ENCODE measurements at regions not wholly inside any gene's neighbourhood (a gene's known extent, or its start where the extent isn't known, plus 50 kb on each side); places are given as distances from the start of the nearest gene placed in this dataset.

GRCh38 chr18:64488698-64489097, 339.8 kb upstream of the LINC00305 start:
- H3K4me2 ChIP-seq (ENCODE audit: low read length) = no peak overlapping the region
- H3K9me3 ChIP-seq (ENCODE audit: low read length) = no peaks in the 10 kb centered on the region
- H3K36me3 ChIP-seq (ENCODE audit: insufficient read depth, low read length) = no peaks in the 10 kb centered on the region
- H3K79me2 ChIP-seq (replicated peaks; ENCODE audit: insufficient read depth, low read length) = no peaks in the 10 kb centered on the region
- no peak overlapping the region for H3K9ac ChIP-seq (ENCODE audit: low read length)
- no peaks in the 10 kb centered on the region for H4K20me1 ChIP-seq (ENCODE audit: insufficient read depth)
- TF ChIP-seq POLR2AphosphoS5 (IDR thresholded peaks at IDR 0.05) (no peak), EZH2 (IDR thresholded peaks at IDR 0.05; ENCODE audit: borderline replicate concordance, insufficient read depth, low read length, poor library complexity, severe bottlenecking) (no peak), SMC3 (conservative IDR thresholded peaks at IDR 0.05; ENCODE audit: poor library complexity) (no peak), EP300 (conservative IDR thresholded peaks at IDR 0.05; ENCODE audit: poor library complexity, severe bottlenecking) (no peak), RAD21 (conservative IDR thresholded peaks at IDR 0.05) (no peak), TAF1 (IDR thresholded peaks at IDR 0.05; ENCODE audit: low read depth) (no peak), MXI1 (conservative IDR thresholded peaks at IDR 0.05; ENCODE audit: poor library complexity, severe bottlenecking) (no peak)
- TF ChIP-seq, protein P1, sequence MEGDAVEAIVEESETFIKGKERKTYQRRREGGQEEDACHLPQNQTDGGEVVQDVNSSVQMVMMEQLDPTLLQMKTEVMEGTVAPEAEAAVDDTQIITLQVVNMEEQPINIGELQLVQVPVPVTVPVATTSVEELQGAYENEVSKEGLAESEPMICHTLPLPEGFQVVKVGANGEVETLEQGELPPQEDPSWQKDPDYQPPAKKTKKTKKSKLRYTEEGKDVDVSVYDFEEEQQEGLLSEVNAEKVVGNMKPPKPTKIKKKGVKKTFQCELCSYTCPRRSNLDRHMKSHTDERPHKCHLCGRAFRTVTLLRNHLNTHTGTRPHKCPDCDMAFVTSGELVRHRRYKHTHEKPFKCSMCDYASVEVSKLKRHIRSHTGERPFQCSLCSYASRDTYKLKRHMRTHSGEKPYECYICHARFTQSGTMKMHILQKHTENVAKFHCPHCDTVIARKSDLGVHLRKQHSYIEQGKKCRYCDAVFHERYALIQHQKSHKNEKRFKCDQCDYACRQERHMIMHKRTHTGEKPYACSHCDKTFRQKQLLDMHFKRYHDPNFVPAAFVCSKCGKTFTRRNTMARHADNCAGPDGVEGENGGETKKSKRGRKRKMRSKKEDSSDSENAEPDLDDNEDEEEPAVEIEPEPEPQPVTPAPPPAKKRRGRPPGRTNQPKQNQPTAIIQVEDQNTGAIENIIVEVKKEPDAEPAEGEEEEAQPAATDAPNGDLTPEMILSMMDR (IDR thresholded peaks at IDR 0.05; ENCODE audit: poor library complexity, severe bottlenecking) = no peak
- TF ChIP-seq, protein P2, sequence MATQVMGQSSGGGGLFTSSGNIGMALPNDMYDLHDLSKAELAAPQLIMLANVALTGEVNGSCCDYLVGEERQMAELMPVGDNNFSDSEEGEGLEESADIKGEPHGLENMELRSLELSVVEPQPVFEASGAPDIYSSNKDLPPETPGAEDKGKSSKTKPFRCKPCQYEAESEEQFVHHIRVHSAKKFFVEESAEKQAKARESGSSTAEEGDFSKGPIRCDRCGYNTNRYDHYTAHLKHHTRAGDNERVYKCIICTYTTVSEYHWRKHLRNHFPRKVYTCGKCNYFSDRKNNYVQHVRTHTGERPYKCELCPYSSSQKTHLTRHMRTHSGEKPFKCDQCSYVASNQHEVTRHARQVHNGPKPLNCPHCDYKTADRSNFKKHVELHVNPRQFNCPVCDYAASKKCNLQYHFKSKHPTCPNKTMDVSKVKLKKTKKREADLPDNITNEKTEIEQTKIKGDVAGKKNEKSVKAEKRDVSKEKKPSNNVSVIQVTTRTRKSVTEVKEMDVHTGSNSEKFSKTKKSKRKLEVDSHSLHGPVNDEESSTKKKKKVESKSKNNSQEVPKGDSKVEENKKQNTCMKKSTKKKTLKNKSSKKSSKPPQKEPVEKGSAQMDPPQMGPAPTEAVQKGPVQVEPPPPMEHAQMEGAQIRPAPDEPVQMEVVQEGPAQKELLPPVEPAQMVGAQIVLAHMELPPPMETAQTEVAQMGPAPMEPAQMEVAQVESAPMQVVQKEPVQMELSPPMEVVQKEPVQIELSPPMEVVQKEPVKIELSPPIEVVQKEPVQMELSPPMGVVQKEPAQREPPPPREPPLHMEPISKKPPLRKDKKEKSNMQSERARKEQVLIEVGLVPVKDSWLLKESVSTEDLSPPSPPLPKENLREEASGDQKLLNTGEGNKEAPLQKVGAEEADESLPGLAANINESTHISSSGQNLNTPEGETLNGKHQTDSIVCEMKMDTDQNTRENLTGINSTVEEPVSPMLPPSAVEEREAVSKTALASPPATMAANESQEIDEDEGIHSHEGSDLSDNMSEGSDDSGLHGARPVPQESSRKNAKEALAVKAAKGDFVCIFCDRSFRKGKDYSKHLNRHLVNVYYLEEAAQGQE (IDR thresholded peaks at IDR 0.05; ENCODE audit: borderline replicate concordance) = no peak
- H3K27ac ChIP-seq (ENCODE audit: low read length) = no peak overlapping the region
- H3K4me3 ChIP-seq (ENCODE audit: low read length) = no peak overlapping the region
- no peaks in the 10 kb centered on the region for H3K9me2 ChIP-seq (ENCODE audit: insufficient read depth, low read length)
- H2AFZ ChIP-seq (ENCODE audit: low read depth, low read length) = no peak overlapping the region
- H3K27me3 ChIP-seq (ENCODE audit: insufficient read depth, low read depth, low read length) = no peaks in the 10 kb centered on the region
- H3F3A ChIP-seq (ENCODE audit: insufficient read depth, low read length, poor library complexity, severe bottlenecking) = no peaks in the 10 kb centered on the region

GRCh38 chr18:64474773-64475172, 325.9 kb upstream of the LINC00305 start:
- TF ChIP-seq RAD21 (conservative IDR thresholded peaks at IDR 0.05) (no peak), EZH2 (IDR thresholded peaks at IDR 0.05; ENCODE audit: borderline replicate concordance, insufficient read depth, low read length, poor library complexity, severe bottlenecking) (no peak), MXI1 (conservative IDR thresholded peaks at IDR 0.05; ENCODE audit: poor library complexity, severe bottlenecking) (peak; percentile 35)
- TF ChIP-seq, protein P1 (IDR thresholded peaks at IDR 0.05; ENCODE audit: poor library complexity, severe bottlenecking) = no peak
- H4K20me1 ChIP-seq (ENCODE audit: insufficient read depth) = no peaks in the 10 kb centered on the region
- H3K36me3 ChIP-seq (ENCODE audit: insufficient read depth, low read length) = no peaks in the 10 kb centered on the region
- H3K9me2 ChIP-seq (ENCODE audit: insufficient read depth, low read length) = no peaks in the 10 kb centered on the region
- no peaks in the 10 kb centered on the region for H3K9me3 ChIP-seq (ENCODE audit: low read length)
- no peak overlapping the region for H3K4me2 ChIP-seq (ENCODE audit: low read length)
- H3K4me3 ChIP-seq (ENCODE audit: low read length) = no peak overlapping the region
- H3K79me2 ChIP-seq (replicated peaks; ENCODE audit: insufficient read depth, low read length) = no peaks in the 10 kb centered on the region
- H3K27me3 ChIP-seq (ENCODE audit: insufficient read depth, low read depth, low read length) = no peaks in the 10 kb centered on the region
- no peaks in the 10 kb centered on the region for H3F3A ChIP-seq (ENCODE audit: insufficient read depth, low read length, poor library complexity, severe bottlenecking)
- no peak overlapping the region for H3K9ac ChIP-seq (ENCODE audit: low read length)
- H2AFZ ChIP-seq (ENCODE audit: low read depth, low read length) = no peak overlapping the region
- H3K27ac ChIP-seq (ENCODE audit: low read length) = no peak overlapping the region

All from neural cell (in vitro differentiated cells).